SK-N-SH treated with all-trans-retinoic acid at 6 μM for 48 hours (cell line): ENCODE measurements at regions not wholly inside any gene's neighbourhood (a gene's known extent, or its start where the extent isn't known, plus 50 kb on each side); places are given as distances from the start of the nearest gene placed in this dataset.

ENCODE experiments used
- ATAC-seq: fragments of 200-7000 bp; cut with Tn5 transposase; 3 replicates; pipeline ENCODE4 v1.9.1; 2020; ENCODE audit warnings: mild to moderate bottlenecking, moderate library complexity
- ARNTL ChIP-seq: fragments of 450-650 bp; formaldehyde crosslinking; IDR thresholded peaks from 2 replicates; pipeline ENCODE4 v1.5.0; 2020; ENCODE audit warnings: low read depth, mild to moderate bottlenecking, moderate library complexity, borderline replicate concordance
- BACH2 ChIP-seq: fragments of 250-450 bp; sonication (Bioruptor Pico); IDR thresholded peaks from 2 replicates; pipeline ENCODE4 v1.9.0; 2021; ENCODE audit warnings: mild to moderate bottlenecking, borderline replicate concordance
- CREB5 ChIP-seq: fragments of 250-450 bp; sonication (Bioruptor Pico); IDR thresholded peaks from 2 replicates; pipeline ENCODE4 v1.5.1; 2020; ENCODE audit warnings: low read depth, mild to moderate bottlenecking, moderate library complexity
- CSDC2 ChIP-seq: fragments of 250-450 bp; sonication (Bioruptor Pico); IDR thresholded peaks from 2 replicates; pipeline ENCODE4 v1.5.0; 2020; ENCODE audit warnings: mild to moderate bottlenecking, moderate library complexity
- CSRNP3 ChIP-seq: fragments of 250-450 bp; sonication (Bioruptor Pico); IDR thresholded peaks from 2 replicates; pipeline ENCODE4 v1.5.1; 2021; ENCODE audit warnings: mild to moderate bottlenecking, moderate library complexity
- ESRRG ChIP-seq: fragments of 250-450 bp; sonication (Bioruptor Pico); IDR thresholded peaks from 2 replicates; pipeline ENCODE4 v1.6.1; 2021; ENCODE audit warnings: mild to moderate bottlenecking
- GLIS3 ChIP-seq: fragments of 250-450 bp; sonication (Bioruptor Pico); IDR thresholded peaks from 2 replicates; pipeline ENCODE4 v1.5.0; 2020; ENCODE audit warnings: mild to moderate bottlenecking, moderate library complexity
- ISL1 ChIP-seq: fragments of 250-450 bp; sonication (Bioruptor Pico); IDR thresholded peaks from 2 replicates; pipeline ENCODE4 v2.1.2; 2022; ENCODE audit warnings: mild to moderate bottlenecking, moderate library complexity
- OSR1 ChIP-seq: fragments of 250-450 bp; sonication (Bioruptor Pico); IDR thresholded peaks from 2 replicates; pipeline ENCODE4 v1.8.0; 2022; ENCODE audit warnings: moderate library complexity, mild to moderate bottlenecking, inconsistent platforms
- PATZ1 ChIP-seq: fragments of 250-450 bp; sonication (Bioruptor Pico); IDR thresholded peaks from 2 replicates; pipeline ENCODE4 v1.8.0; 2020; ENCODE audit warnings: mild to moderate bottlenecking, moderate library complexity, borderline replicate concordance
- POU6F1 ChIP-seq: fragments of 250-450 bp; sonication (Bioruptor Pico); IDR thresholded peaks from 2 replicates; pipeline ENCODE4 v1.8.0; 2021; ENCODE audit warnings: low read depth, mild to moderate bottlenecking, moderate library complexity, borderline replicate concordance
- PPARA ChIP-seq: fragments of 250-450 bp; sonication (Bioruptor Pico); IDR thresholded peaks from 2 replicates; pipeline ENCODE4 v1.5.0; 2020; ENCODE audit warnings: mild to moderate bottlenecking, borderline replicate concordance
- RARB ChIP-seq: fragments of 250-450 bp; sonication (Bioruptor Pico); IDR thresholded peaks from 2 replicates; pipeline ENCODE4 v1.8.0; 2021; ENCODE audit warnings: mild to moderate bottlenecking, moderate library complexity
- SNAI2 ChIP-seq: fragments of 250-450 bp; sonication (Bioruptor Pico); IDR thresholded peaks from 2 replicates; pipeline ENCODE4 v1.5.0; 2020; ENCODE audit warnings: mild to moderate bottlenecking, moderate library complexity
- TCF4 ChIP-seq: fragments of 250-450 bp; sonication (Bioruptor Pico); IDR thresholded peaks from 2 replicates; pipeline ENCODE4 v1.8.0; 2021; ENCODE audit warnings: mild to moderate bottlenecking, moderate library complexity, borderline replicate concordance
- TOX ChIP-seq: fragments of 250-450 bp; sonication (Bioruptor Pico); IDR thresholded peaks from 2 replicates; pipeline ENCODE4 v1.8.0; 2021; ENCODE audit warnings: mild to moderate bottlenecking, moderate library complexity, borderline replicate concordance
- TSHZ2 ChIP-seq: fragments of 250-450 bp; sonication (Bioruptor Pico); IDR thresholded peaks from 2 replicates; pipeline ENCODE4 v1.5.0; 2020; ENCODE audit warnings: mild to moderate bottlenecking, moderate library complexity
- ZFP3 ChIP-seq: fragments of 250-450 bp; sonication (Bioruptor Pico); IDR thresholded peaks from 2 replicates; pipeline ENCODE4 v1.5.0; 2020; ENCODE audit warnings: mild to moderate bottlenecking, moderate library complexity
- ZFP30 ChIP-seq: fragments of 450-650 bp; formaldehyde crosslinking; IDR thresholded peaks from 2 replicates; pipeline ENCODE4 v1.5.0; 2022; ENCODE audit warnings: mild to moderate bottlenecking, moderate library complexity
- ZNF70 ChIP-seq: fragments of 450-650 bp; formaldehyde crosslinking; IDR thresholded peaks from 2 replicates; pipeline ENCODE4 v1.5.0; 2020; ENCODE audit warnings: mild to moderate bottlenecking, moderate library complexity
- ZNF8 ChIP-seq: fragments of 450-650 bp; formaldehyde crosslinking; IDR thresholded peaks from 2 replicates; pipeline ENCODE4 v1.5.0; 2020; ENCODE audit warnings: mild to moderate bottlenecking, moderate library complexity

GRCh38 chr14:30482276-30482675 is 76.7 kb upstream of the G2E3 start (continued):
- TF ChIP-seq PATZ1 (CRISPR knock-in tag) = no peak
- no peak for TF ChIP-seq ISL1 (CRISPR knock-in tag)

- no peak for TF ChIP-seq POU6F1
- TF ChIP-seq CSDC2 (CRISPR knock-in tag) = no peak
- no peak for TF ChIP-seq ESRRG
- TF ChIP-seq PATZ1 (CRISPR knock-in tag) = no peak
- no peak for TF ChIP-seq ZNF70 (CRISPR knock-in tag)
- no peak for TF ChIP-seq OSR1 (CRISPR knock-in tag)
- TF ChIP-seq ARNTL = no peak
- TF ChIP-seq RARB (CRISPR knock-in tag) = no peak
- no peak for TF ChIP-seq ZFP3
- ATAC-seq = no peak
Observed at GRCh38 chr14:30484201-30484600, 74.8 kb upstream of the G2E3 start.

- no peak for ATAC-seq
- TF ChIP-seq TOX (CRISPR knock-in tag) = no peak
- no peak for TF ChIP-seq ZNF8 (CRISPR knock-in tag)
- no peak for TF ChIP-seq PPARA (CRISPR knock-in tag)
- TF ChIP-seq CSDC2 (CRISPR knock-in tag) = no peak
- TF ChIP-seq ESRRG = no peak
- no peak for TF ChIP-seq CSRNP3 (CRISPR knock-in tag)
- no peak for TF ChIP-seq BACH2
- no peak for TF ChIP-seq ARNTL
- no peak for TF ChIP-seq ZNF70 (CRISPR knock-in tag)
- no peak for TF ChIP-seq TSHZ2
- TF ChIP-seq TCF4 = no peak
- TF ChIP-seq ZFP30 (CRISPR knock-in tag) = no peak
- TF ChIP-seq OSR1 (CRISPR knock-in tag) = no peak
- TF ChIP-seq ZFP3 = no peak
- TF ChIP-seq PATZ1 (CRISPR knock-in tag) = no peak
- TF ChIP-seq GLIS3 = no peak
- TF ChIP-seq SNAI2 (CRISPR knock-in tag) = no peak
- TF ChIP-seq POU6F1 = no peak
- no peak for TF ChIP-seq CREB5 (CRISPR knock-in tag)
- no peak for TF ChIP-seq RARB (CRISPR knock-in tag)
Observed at GRCh38 chr14:30484976-30485375, 74.0 kb upstream of the G2E3 start.
